ENCODE measurements at regions not wholly inside any gene's neighbourhood (a gene's known extent, or its start where the extent isn't known, plus 50 kb on each side); places are given as distances from the start of the nearest gene placed in this dataset.

- TF ChIP-seq POLR2A (IDR thresholded peaks at IDR 0.05; ENCODE audit: low read depth, low read length) (no peak), POLR2AphosphoS5 (IDR thresholded peaks at IDR 0.05; ENCODE audit: insufficient read depth, low read depth, low read length) (no peak), CTCF (IDR thresholded peaks at IDR 0.05; ENCODE audit: extremely low read depth in 1 of 2, insufficient read depth in 1 of 2, low read depth in 1 of 2, low read length in 2 of 2) (no peak), MYC (IDR thresholded peaks at IDR 0.05; ENCODE audit: low read depth, low read length) (no peak), MAX (IDR thresholded peaks at IDR 0.05; ENCODE audit: insufficient read depth, insufficient read length) (no peak), GATA2 (IDR thresholded peaks at IDR 0.05; ENCODE audit: insufficient read depth, insufficient read length, low read depth, low read length) (no peak)
These were observed 96.5 kb upstream of the BEND4 start for GRCh38 chr4:42248972-42249371.

Measured in endothelial cell of umbilical vein (primary cell).